OCI-LY1 (cell line): ENCODE measurements at regions not wholly inside any gene's neighbourhood (a gene's known extent, or its start where the extent isn't known, plus 50 kb on each side); places are given as distances from the start of the nearest gene placed in this dataset.

Experiments used
- H2AFZ ChIP-seq: fragments of 200-600 bp; sonication (generic), shearing (Covaris generic); 2 replicates; pipeline ENCODE4 v1.6.0; 2014; ENCODE audit warnings: antibody characterized with exemption, mild to moderate bottlenecking, low read length
- H3F3A ChIP-seq: fragments of 200-600 bp; sonication (generic), shearing (Covaris generic); 2 replicates; pipeline ENCODE4 v1.6.0; 2014; ENCODE audit warnings: mild to moderate bottlenecking, antibody characterized with exemption, low read length, moderate library complexity; ENCODE audit not compliant: insufficient read depth
- H3K27ac ChIP-seq: fragments of 200-600 bp; sonication (generic); 2 replicates; pipeline ENCODE4 v1.5.1; 2014; ENCODE audit warnings: low read length, mixed run types, mild to moderate bottlenecking, low read depth; ENCODE audit not compliant: poor library complexity, severe bottlenecking
- H3K27me3 ChIP-seq: fragments of 200-600 bp; sonication (generic); 2 replicates; pipeline ENCODE4 v1.6.0; 2014; ENCODE audit warnings: antibody characterized with exemption, mild to moderate bottlenecking, low read length, moderate library complexity; ENCODE audit not compliant: insufficient read depth
- H3K36me3 ChIP-seq: fragments of 200-600 bp; sonication (generic); 2 replicates; pipeline ENCODE4 v1.6.1; 2014; ENCODE audit warnings: mild to moderate bottlenecking, antibody characterized with exemption, low read length, moderate library complexity, mixed read lengths; ENCODE audit not compliant: insufficient read depth
- H3K4me1 ChIP-seq: fragments of 200-600 bp; sonication (generic); 2 replicates; pipeline ENCODE4 v1.5.1; 2014; ENCODE audit warnings: mild to moderate bottlenecking, low read length, moderate library complexity; ENCODE audit not compliant: insufficient read depth, severe bottlenecking
- H3K4me2 ChIP-seq: fragments of 200-600 bp; sonication (generic), shearing (Covaris generic); 2 replicates; pipeline ENCODE4 v1.6.1; 2014; ENCODE audit warnings: low read length
- H3K4me3 ChIP-seq: fragments of 200-600 bp; sonication (generic); 2 replicates; pipeline ENCODE4 v1.5.1; 2014; ENCODE audit warnings: low read length, low read depth, mild to moderate bottlenecking, mixed read lengths; ENCODE audit not compliant: poor library complexity, severe bottlenecking
- H3K79me2 ChIP-seq: fragments of 200-600 bp; shearing (Covaris generic); 2 replicates; pipeline ENCODE4 v1.6.1; 2016; ENCODE audit warnings: mixed run types, low read length, mixed read lengths; ENCODE audit not compliant: insufficient read depth
- H3K9ac ChIP-seq: fragments of 200-600 bp; sonication (generic), shearing (Covaris generic); 2 replicates; pipeline ENCODE4 v1.6.1; 2014; ENCODE audit warnings: mild to moderate bottlenecking, low read length, mixed read lengths
- H3K9me2 ChIP-seq: fragments of 200-600 bp; sonication (generic), shearing (Covaris generic); 2 replicates; pipeline ENCODE4 v1.6.1; 2014; ENCODE audit warnings: low read depth, mild to moderate bottlenecking, low read length, mixed read lengths
- H3K9me3 ChIP-seq: fragments of 200-600 bp; shearing (Covaris generic); 2 replicates; pipeline ENCODE4 v1.6.1; 2014; ENCODE audit warnings: low read length, mixed read lengths
- H4K20me1 ChIP-seq: fragments of 200-600 bp; sonication (generic), shearing (Covaris generic); 2 replicates; pipeline ENCODE4 v1.6.0; 2016; ENCODE audit warnings: mild to moderate bottlenecking, low read length; ENCODE audit not compliant: insufficient read depth
- CTCF ChIP-seq: fragments of 200-600 bp; sonication (generic), shearing (Covaris generic); IDR thresholded peaks from 2 replicates; pipeline ENCODE4 v1.5.1; 2017; ENCODE audit warnings: mild to moderate bottlenecking, antibody characterized with exemption, low read length, moderate library complexity, mixed read lengths
- EZH2 ChIP-seq: fragments of 200-600 bp; sonication (generic), shearing (Covaris generic); IDR thresholded peaks from 2 replicates; pipeline ENCODE4 v1.8.0; 2017; ENCODE audit warnings: borderline replicate concordance, mixed run types, mild to moderate bottlenecking, antibody characterized with exemption, low read length, moderate library complexity, mixed read lengths

- no peak overlapping the region for H3K9ac ChIP-seq
- H3K9me2 ChIP-seq, result no peaks in the 10 kb centered on the region
- H3K9me3 ChIP-seq, result no peaks in the 10 kb centered on the region
- no peak overlapping the region for H3K4me3 ChIP-seq
- no peak overlapping the region for H2AFZ ChIP-seq
- no peaks in the 10 kb centered on the region for H3K27me3 ChIP-seq
- TF ChIP-seq CTCF (no peak), EZH2 (no peak)
- H3K79me2 ChIP-seq, result no peaks in the 10 kb centered on the region
- H4K20me1 ChIP-seq, result no peaks in the 10 kb centered on the region
- H3F3A ChIP-seq, result no peaks in the 10 kb centered on the region
- no peak overlapping the region for H3K27ac ChIP-seq
- H3K36me3 ChIP-seq, result no peaks in the 10 kb centered on the region
- H3K4me1 ChIP-seq, result no peaks in the 10 kb centered on the region
- H3K4me2 ChIP-seq, result no peak overlapping the region
These were observed 312.4 kb downstream of the MTX2 start for GRCh38 chr2:176581557-176582165.

GRCh38 chr2:176582176-176582575 is 312.9 kb downstream of the MTX2 start:
- H3K27ac ChIP-seq, result no peak overlapping the region
- H3F3A ChIP-seq, result no peaks in the 10 kb centered on the region
- H3K9ac ChIP-seq, result no peak overlapping the region
- H3K9me3 ChIP-seq, result no peaks in the 10 kb centered on the region
- TF ChIP-seq EZH2, result no peak
- TF ChIP-seq CTCF, result no peak
- H4K20me1 ChIP-seq, result no peaks in the 10 kb centered on the region
- H3K36me3 ChIP-seq, result no peaks in the 10 kb centered on the region
- H3K4me3 ChIP-seq, result no peak overlapping the region
- no peaks in the 10 kb centered on the region for H3K79me2 ChIP-seq
- H3K4me1 ChIP-seq, result no peaks in the 10 kb centered on the region
- no peak overlapping the region for H2AFZ ChIP-seq
- H3K9me2 ChIP-seq, result no peaks in the 10 kb centered on the region
- no peaks in the 10 kb centered on the region for H3K27me3 ChIP-seq
- no peak overlapping the region for H3K4me2 ChIP-seq

GRCh38 chr2:176582990-176583481 is 313.8 kb downstream of the MTX2 start:
- H3K79me2 ChIP-seq, result no peaks in the 10 kb centered on the region
- H3K4me2 ChIP-seq, result no peak overlapping the region
- TF ChIP-seq CTCF (no peak), EZH2 (no peak)
- H3K9me3 ChIP-seq, result no peaks in the 10 kb centered on the region
- H3K4me3 ChIP-seq, result no peak overlapping the region
- H3K9me2 ChIP-seq, result no peaks in the 10 kb centered on the region
- H3K36me3 ChIP-seq, result no peaks in the 10 kb centered on the region
- no peaks in the 10 kb centered on the region for H3K27me3 ChIP-seq
- no peak overlapping the region for H3K27ac ChIP-seq
- no peak overlapping the region for H2AFZ ChIP-seq
- H3K9ac ChIP-seq, result no peak overlapping the region
- H3K4me1 ChIP-seq, result no peaks in the 10 kb centered on the region
- H4K20me1 ChIP-seq, result no peaks in the 10 kb centered on the region
- H3F3A ChIP-seq, result no peaks in the 10 kb centered on the region
